ENCODE measurements at regions not wholly inside any gene's neighbourhood (a gene's known extent, or its start where the extent isn't known, plus 50 kb on each side); places are given as distances from the start of the nearest gene placed in this dataset.

- no peak for TF ChIP-seq CTCF (IDR thresholded peaks at IDR 0.05)
- TF ChIP-seq POLR2A (IDR thresholded peaks at IDR 0.05) = no peak
These were observed 670.1 kb upstream of the CA10 start for GRCh38 chr17:52828621-52829020.
